ENCODE measurements at regions not wholly inside any gene's neighbourhood (a gene's known extent, or its start where the extent isn't known, plus 50 kb on each side); places are given as distances from the start of the nearest gene placed in this dataset.

DNA sequence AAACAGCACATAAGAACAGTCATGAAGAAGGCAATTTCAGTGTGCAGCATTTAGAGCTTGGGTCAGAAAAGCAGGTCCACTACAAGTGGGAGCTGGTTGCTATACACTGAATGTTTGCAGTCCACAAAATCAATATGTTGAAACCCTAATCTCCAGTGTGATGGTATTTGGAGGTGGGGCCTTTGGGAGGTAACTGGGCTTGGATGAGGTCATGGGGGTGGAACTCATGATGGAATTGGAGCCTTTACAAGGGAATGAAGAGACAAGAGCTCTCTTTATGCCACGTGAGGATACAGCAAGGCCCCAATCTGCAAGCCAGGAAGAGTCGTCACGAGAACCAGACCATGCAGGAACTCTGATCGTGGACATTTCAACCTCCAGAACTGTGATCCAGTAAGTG lies 216.7 kb upstream of the SLC35B3 start:
- Histone ChIP-seq H3K4ac (ENCODE audit: low read depth, low read length) (no peak overlapping the region), H4K12ac (ENCODE audit: low read depth, low read length) (no peak overlapping the region), H3K4me3 (ENCODE audit: low read depth, low read length) (no peak overlapping the region), H2BK120ac (ENCODE audit: insufficient read depth, low read length, poor library complexity) (no peak overlapping the region), H3K23ac (ENCODE audit: low read length) (no peak overlapping the region), H2BK5ac (ENCODE audit: low read depth, low read length, poor library complexity) (no peak overlapping the region), H3K4me2 (ENCODE audit: low read length) (no peak overlapping the region), H3K4me1 (ENCODE audit: control insufficient read depth in 1 of 2, insufficient read depth in 2 of 2, low read length in 2 of 2) (no peaks in the 10 kb centered on the region), H3K79me1 (ENCODE audit: low read length) (no peaks in the 10 kb centered on the region), H3K9ac (ENCODE audit: low read length) (no peak overlapping the region), H2AFZ (ENCODE audit: insufficient read depth, low read length, poor library complexity) (no peak overlapping the region), H3K27me3 (ENCODE audit: insufficient read depth, low read length) (no peaks in the 10 kb centered on the region), H3K79me2 (ENCODE audit: control insufficient read depth, insufficient read depth, low read length, poor library complexity) (no peaks in the 10 kb centered on the region), H3K9me3 (ENCODE audit: insufficient read depth, low read depth, low read length) (peaks cover 1% of the 10 kb centered on the region), H3K14ac (ENCODE audit: low read length) (no peak overlapping the region), H2BK12ac (ENCODE audit: low read length) (no peak overlapping the region), H3K27ac (ENCODE audit: low read depth, low read length) (no peak overlapping the region), H4K8ac (ENCODE audit: low read depth, low read length) (no peak overlapping the region), H3K36me3 (ENCODE audit: control insufficient read depth in 1 of 2, insufficient read depth in 2 of 2, low read length in 2 of 2) (no peaks in the 10 kb centered on the region), H4K91ac (ENCODE audit: low read depth, low read length) (no peak overlapping the region), H3K18ac (ENCODE audit: low read length) (no peak overlapping the region), H2AK5ac (ENCODE audit: low read length) (no peak overlapping the region)
- no peak for DNase-seq
- no CpG with 5 or more reads among the region's 4 CpGs for WGBS (ENCODE audit: extremely low coverage, insufficient coverage, insufficient read length)

DNA sequence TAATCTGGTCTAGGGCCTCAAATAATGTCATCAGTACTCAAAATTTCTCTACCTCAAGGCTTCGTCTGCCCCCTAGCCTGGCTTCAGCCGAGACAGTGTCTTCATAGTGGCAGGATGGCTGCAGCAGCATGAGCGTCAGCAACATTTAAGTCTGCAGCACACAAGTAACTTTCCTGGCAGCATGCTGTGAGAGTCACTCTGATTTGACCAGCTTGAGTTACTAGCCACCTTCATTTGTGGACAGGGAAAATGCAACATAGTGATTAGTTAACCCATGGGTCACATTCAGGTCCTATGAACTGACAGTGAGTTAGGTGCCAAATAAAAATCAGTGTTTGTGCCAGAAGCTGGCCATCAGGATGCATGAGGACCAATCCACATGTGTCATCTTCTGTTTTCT lies 209.9 kb upstream of the SLC35B3 start:
- H3K4ac ChIP-seq (ENCODE audit: low read depth, low read length) = no peak overlapping the region
- no peak overlapping the region for H2BK5ac ChIP-seq (ENCODE audit: low read depth, low read length, poor library complexity)
- H4K91ac ChIP-seq (ENCODE audit: low read depth, low read length) = no peak overlapping the region
- no peak overlapping the region for H3K9ac ChIP-seq (ENCODE audit: low read length)
- H3K79me1 ChIP-seq (ENCODE audit: low read length) = no peaks in the 10 kb centered on the region
- no peak overlapping the region for H2AK5ac ChIP-seq (ENCODE audit: low read length)
- no peak overlapping the region for H2BK120ac ChIP-seq (ENCODE audit: insufficient read depth, low read length, poor library complexity)
- DNase-seq = no peak
- H4K8ac ChIP-seq (ENCODE audit: low read depth, low read length) = no peak overlapping the region
- no CpG with 5 or more reads among the region's 3 CpGs for WGBS (ENCODE audit: extremely low coverage, insufficient coverage, insufficient read length)
- no peak overlapping the region for H3K18ac ChIP-seq (ENCODE audit: low read length)
- no peak overlapping the region for H3K23ac ChIP-seq (ENCODE audit: low read length)
- H4K12ac ChIP-seq (ENCODE audit: low read depth, low read length) = no peak overlapping the region
- no peaks in the 10 kb centered on the region for H3K36me3 ChIP-seq (ENCODE audit: control insufficient read depth in 1 of 2, insufficient read depth in 2 of 2, low read length in 2 of 2)
- H3K14ac ChIP-seq (ENCODE audit: low read length) = no peak overlapping the region
- no peak overlapping the region for H3K4me2 ChIP-seq (ENCODE audit: low read length)
- H2BK12ac ChIP-seq (ENCODE audit: low read length) = no peak overlapping the region
- H3K79me2 ChIP-seq (ENCODE audit: control insufficient read depth, insufficient read depth, low read length, poor library complexity) = no peaks in the 10 kb centered on the region
- H3K27ac ChIP-seq (ENCODE audit: low read depth, low read length) = no peak overlapping the region
- H3K4me1 ChIP-seq (ENCODE audit: control insufficient read depth in 1 of 2, insufficient read depth in 2 of 2, low read length in 2 of 2) = no peaks in the 10 kb centered on the region
- no peak overlapping the region for H2AFZ ChIP-seq (ENCODE audit: insufficient read depth, low read length, poor library complexity)
- H3K4me3 ChIP-seq (ENCODE audit: low read depth, low read length) = no peak overlapping the region
- no peaks in the 10 kb centered on the region for H3K27me3 ChIP-seq (ENCODE audit: insufficient read depth, low read length)
- no peaks in the 10 kb centered on the region for H3K9me3 ChIP-seq (ENCODE audit: insufficient read depth, low read depth, low read length)

DNA sequence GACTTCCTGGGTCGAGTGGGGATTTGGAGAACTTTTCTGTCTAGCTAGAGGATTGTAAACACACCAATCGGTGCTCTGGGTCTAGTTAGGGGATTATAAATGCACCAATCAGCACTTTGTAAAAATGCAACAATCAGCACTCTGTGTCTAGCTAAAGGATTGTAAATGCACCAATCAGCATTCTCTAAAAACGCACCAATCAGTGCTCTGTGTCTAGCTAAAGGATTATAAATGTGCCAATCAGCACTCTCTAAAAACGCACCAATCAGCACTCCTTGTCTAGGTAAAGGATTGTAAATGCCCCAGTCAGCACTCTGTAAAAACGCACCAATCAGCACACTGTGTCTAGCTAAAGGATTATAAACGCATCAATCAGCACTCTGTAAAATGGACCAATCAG lies 209.0 kb upstream of the SLC35B3 start:
- Histone ChIP-seq H3K4me3 (ENCODE audit: low read depth, low read length) (no peak overlapping the region), H3K79me2 (ENCODE audit: control insufficient read depth, insufficient read depth, low read length, poor library complexity) (no peaks in the 10 kb centered on the region), H3K4me1 (ENCODE audit: control insufficient read depth in 1 of 2, insufficient read depth in 2 of 2, low read length in 2 of 2) (no peaks in the 10 kb centered on the region), H2AFZ (ENCODE audit: insufficient read depth, low read length, poor library complexity) (no peak overlapping the region), H3K36me3 (ENCODE audit: control insufficient read depth in 1 of 2, insufficient read depth in 2 of 2, low read length in 2 of 2) (no peaks in the 10 kb centered on the region), H2BK120ac (ENCODE audit: insufficient read depth, low read length, poor library complexity) (no peak overlapping the region), H2BK12ac (ENCODE audit: low read length) (no peak overlapping the region), H3K4ac (ENCODE audit: low read depth, low read length) (no peak overlapping the region), H3K9me3 (ENCODE audit: insufficient read depth, low read depth, low read length) (no peaks in the 10 kb centered on the region), H3K14ac (ENCODE audit: low read length) (no peak overlapping the region), H2BK5ac (ENCODE audit: low read depth, low read length, poor library complexity) (no peak overlapping the region), H3K79me1 (ENCODE audit: low read length) (no peaks in the 10 kb centered on the region), H3K18ac (ENCODE audit: low read length) (no peak overlapping the region), H3K4me2 (ENCODE audit: low read length) (no peak overlapping the region), H2AK5ac (ENCODE audit: low read length) (no peak overlapping the region), H3K9ac (ENCODE audit: low read length) (no peak overlapping the region), H4K8ac (ENCODE audit: low read depth, low read length) (no peak overlapping the region), H4K91ac (ENCODE audit: low read depth, low read length) (no peak overlapping the region), H3K27ac (ENCODE audit: low read depth, low read length) (no peak overlapping the region), H3K27me3 (ENCODE audit: insufficient read depth, low read length) (no peaks in the 10 kb centered on the region), H3K23ac (ENCODE audit: low read length) (no peak overlapping the region), H4K12ac (ENCODE audit: low read depth, low read length) (no peak overlapping the region)
- no CpG with 5 or more reads among the region's 6 CpGs for WGBS (ENCODE audit: extremely low coverage, insufficient coverage, insufficient read length)
- no peak for DNase-seq

DNA sequence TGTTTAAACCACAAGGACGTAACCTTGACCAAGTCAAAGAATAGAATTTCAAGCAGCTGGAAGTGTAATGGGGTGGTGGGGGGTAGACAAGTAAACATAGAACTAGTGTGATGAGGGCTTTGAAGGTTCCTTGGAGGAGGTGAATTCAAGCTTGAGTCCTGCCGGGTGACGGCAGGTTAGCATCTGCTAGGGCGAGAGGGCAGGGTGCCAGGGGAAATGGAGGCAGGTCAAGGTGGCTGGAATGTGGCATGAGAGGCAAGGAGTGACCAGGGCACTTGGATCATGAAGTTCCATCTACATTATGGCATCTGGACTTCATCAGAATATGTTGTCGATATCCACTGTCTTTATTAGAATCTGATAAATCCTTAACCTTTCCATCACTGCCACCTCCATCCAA lies 207.5 kb upstream of the SLC35B3 start:
- no peak overlapping the region for H4K91ac ChIP-seq (ENCODE audit: low read depth, low read length)
- H3K4me3 ChIP-seq (ENCODE audit: low read depth, low read length) = no peak overlapping the region
- H3K4me2 ChIP-seq (ENCODE audit: low read length) = no peak overlapping the region
- no peak overlapping the region for H3K18ac ChIP-seq (ENCODE audit: low read length)
- H3K27me3 ChIP-seq (ENCODE audit: insufficient read depth, low read length) = no peaks in the 10 kb centered on the region
- no peak overlapping the region for H2BK120ac ChIP-seq (ENCODE audit: insufficient read depth, low read length, poor library complexity)
- H4K8ac ChIP-seq (ENCODE audit: low read depth, low read length) = no peak overlapping the region
- H3K79me2 ChIP-seq (ENCODE audit: control insufficient read depth, insufficient read depth, low read length, poor library complexity) = no peaks in the 10 kb centered on the region
- no peaks in the 10 kb centered on the region for H3K4me1 ChIP-seq (ENCODE audit: control insufficient read depth in 1 of 2, insufficient read depth in 2 of 2, low read length in 2 of 2)
- H2BK5ac ChIP-seq (ENCODE audit: low read depth, low read length, poor library complexity) = no peak overlapping the region
- H3K14ac ChIP-seq (ENCODE audit: low read length) = no peak overlapping the region
- no peak for DNase-seq
- no peaks in the 10 kb centered on the region for H3K79me1 ChIP-seq (ENCODE audit: low read length)
- no peaks in the 10 kb centered on the region for H3K36me3 ChIP-seq (ENCODE audit: control insufficient read depth in 1 of 2, insufficient read depth in 2 of 2, low read length in 2 of 2)
- H3K27ac ChIP-seq (ENCODE audit: low read depth, low read length) = no peak overlapping the region
- H4K12ac ChIP-seq (ENCODE audit: low read depth, low read length) = no peak overlapping the region
- no peak overlapping the region for H3K4ac ChIP-seq (ENCODE audit: low read depth, low read length)
- WGBS (ENCODE audit: extremely low coverage, insufficient coverage, insufficient read length) = no CpG with 5 or more reads among the region's 5 CpGs
- no peak overlapping the region for H2BK12ac ChIP-seq (ENCODE audit: low read length)
- no peak overlapping the region for H2AFZ ChIP-seq (ENCODE audit: insufficient read depth, low read length, poor library complexity)
- H2AK5ac ChIP-seq (ENCODE audit: low read length) = no peak overlapping the region
- H3K9me3 ChIP-seq (ENCODE audit: insufficient read depth, low read depth, low read length) = no peaks in the 10 kb centered on the region
- H3K9ac ChIP-seq (ENCODE audit: low read length) = no peak overlapping the region
- no peak overlapping the region for H3K23ac ChIP-seq (ENCODE audit: low read length)
